GM23248 (cell line): ENCODE measurements at regions not wholly inside any gene's neighbourhood (a gene's known extent, or its start where the extent isn't known, plus 50 kb on each side); places are given as distances from the start of the nearest gene placed in this dataset.

Experiments used
- DNase-seq: peaks from one replicate; pipeline ENCODE4 v3.0.0-alpha.2; 2015
- H2AFZ ChIP-seq: fragments of 200-600 bp; sonication (generic); 2 replicates; pipeline ENCODE4 v1.6.1; 2016; ENCODE audit warnings: antibody characterized with exemption
- H3F3A ChIP-seq: fragments of 200-600 bp; sonication (generic); 2 replicates; pipeline ENCODE4 v1.6.1; 2016; ENCODE audit warnings: mild to moderate bottlenecking, antibody characterized with exemption, mixed run types; ENCODE audit not compliant: insufficient read depth
- H3K27ac ChIP-seq: fragments of 200-600 bp; sonication (generic); 2 replicates; pipeline ENCODE4 v1.5.1; 2016; ENCODE audit warnings: mild to moderate bottlenecking
- H3K27me3 ChIP-seq: fragments of 200-600 bp; sonication (generic); replicated peaks from 2 replicates; pipeline ENCODE4 v1.6.1; 2016; ENCODE audit warnings: mild to moderate bottlenecking; ENCODE audit not compliant: insufficient read depth
- H3K36me3 ChIP-seq: fragments of 200-600 bp; sonication (generic); 2 replicates; pipeline ENCODE4 v1.6.1; 2016; ENCODE audit warnings: low read depth, mild to moderate bottlenecking
- H3K4me1 ChIP-seq: fragments of 200-600 bp; sonication (generic); 2 replicates; pipeline ENCODE4 v1.6.1; 2016; ENCODE audit warnings: mild to moderate bottlenecking; ENCODE audit not compliant: insufficient read depth
- H3K4me2 ChIP-seq: fragments of 200-600 bp; sonication (generic); one replicate; pipeline ENCODE4 v1.6.1; 2016; ENCODE audit warnings: mild to moderate bottlenecking; ENCODE audit not compliant: unreplicated experiment
- H3K4me3 ChIP-seq: fragments of 200-600 bp; sonication (generic); 2 replicates; pipeline ENCODE4 v1.5.1; 2016; ENCODE audit warnings: mild to moderate bottlenecking
- H3K79me2 ChIP-seq: fragments of 200-600 bp; sonication (generic); 2 replicates; pipeline ENCODE4 v1.6.1; 2016; ENCODE audit warnings: mild to moderate bottlenecking; ENCODE audit not compliant: insufficient read depth
- H3K9ac ChIP-seq: fragments of 200-600 bp; sonication (generic); 2 replicates; pipeline ENCODE4 v1.6.1; 2016; ENCODE audit warnings: mild to moderate bottlenecking
- H3K9me2 ChIP-seq: fragments of 200-600 bp; sonication (generic); 2 replicates; pipeline ENCODE4 v1.6.1; 2016; ENCODE audit warnings: mixed run types, mild to moderate bottlenecking, moderate library complexity; ENCODE audit not compliant: insufficient read depth
- H3K9me3 ChIP-seq: fragments of 200-600 bp; sonication (generic); one replicate; pipeline ENCODE4 v1.6.1; 2017; ENCODE audit warnings: low read depth
- H4K20me1 ChIP-seq: fragments of 200-600 bp; sonication (generic); 2 replicates; pipeline ENCODE4 v1.6.0; 2016; ENCODE audit not compliant: insufficient read depth
- EZH2 ChIP-seq: fragments of 200-600 bp; sonication (generic); IDR thresholded peaks from 2 replicates; pipeline ENCODE4 v1.6.1; 2018; ENCODE audit warnings: antibody characterized with exemption, mild to moderate bottlenecking; ENCODE audit not compliant: insufficient read depth, poor library complexity, severe bottlenecking
- EZH2phosphoT487 ChIP-seq: fragments of 200-600 bp; sonication (generic); IDR thresholded peaks from 2 replicates; pipeline ENCODE4 v1.6.1; 2018; ENCODE audit warnings: antibody characterized with exemption, moderate library complexity, mild to moderate bottlenecking, low read depth; ENCODE audit not compliant: insufficient read depth
- WGBS, 2 experiments: methylation state at CpG; one replicate each; pipeline ENCODE4 v1.1.6; 2015 to 2017; ENCODE audit warnings: low lambda C conversion rate in 2 of 2, low coverage in 1 of 2; ENCODE audit errors: missing lambda C conversion rate in 2 of 2; 5-methylcytosine and 5-hydroxymethylcytosine counted together
- in situ Hi-C: fragments of 300-500 bp; cut with MboI; formaldehyde crosslinking; loops from 2 replicates; pipeline ENCODE4 v1.15.0; 2020

- H3K9me3 ChIP-seq = no peaks in the 10 kb centered on the region
- H3K27me3 ChIP-seq = no peaks in the 10 kb centered on the region
- DNase-seq = no peak
- H2AFZ ChIP-seq = no peak overlapping the region
- H4K20me1 ChIP-seq = no peaks in the 10 kb centered on the region
- no peaks in the 10 kb centered on the region; the same call in 1 of the 2 replicates for H3K9me2 ChIP-seq
- H3F3A ChIP-seq = no peaks in the 10 kb centered on the region
- in situ Hi-C loops = no loop called here
- 96 to 100% methylated on average over 1 of the region's 1 CpG for WGBS, 2 experiments
- H3K79me2 ChIP-seq = no peaks in the 10 kb centered on the region
- peaks cover 6% of the 10 kb centered on the region; the same call in 1 of the 2 replicates for H3K36me3 ChIP-seq
- H3K4me2 ChIP-seq = no peak overlapping the region
- no peaks in the 10 kb centered on the region for H3K4me1 ChIP-seq
- no peak overlapping the region for H3K27ac ChIP-seq
- no peak overlapping the region for H3K9ac ChIP-seq
- H3K4me3 ChIP-seq = no peak overlapping the region
- TF ChIP-seq EZH2 (no peak), EZH2phosphoT487 (no peak)
Observed at GRCh38 chr6:144739873-144740272, 454.7 kb downstream of the UTRN start.

GRCh38 chr6:144741659-144742058 is 456.5 kb downstream of the UTRN start:
- Histone ChIP-seq H3K4me2 (no peak overlapping the region), H4K20me1 (no peaks in the 10 kb centered on the region), H3K4me3 (no peak overlapping the region), H3K4me1 (no peaks in the 10 kb centered on the region), H3K9me3 (no peaks in the 10 kb centered on the region), H3K9me2 (no peaks in the 10 kb centered on the region; the same call in 1 of the 2 replicates), H3K79me2 (no peaks in the 10 kb centered on the region), H2AFZ (no peak overlapping the region), H3K9ac (no peak overlapping the region), H3K27me3 (no peaks in the 10 kb centered on the region), H3F3A (no peaks in the 10 kb centered on the region), H3K27ac (no peak overlapping the region), H3K36me3 (peaks cover 6% of the 10 kb centered on the region; the same call in 1 of the 2 replicates)
- in situ Hi-C loops = no loop called here
- no peak for TF ChIP-seq EZH2phosphoT487
- no peak for TF ChIP-seq EZH2
- DNase-seq = no peak
- WGBS, 2 experiments = 97 to 100% methylated on average over 3 of the region's 3 CpGs

GRCh38 chr6:144742779-144743178 is 457.6 kb downstream of the UTRN start:
- Histone ChIP-seq H3K9ac (no peak overlapping the region), H3K36me3 (peaks cover 6% of the 10 kb centered on the region; the same call in 1 of the 2 replicates), H3K4me2 (no peak overlapping the region), H3K79me2 (no peaks in the 10 kb centered on the region), H3K9me2 (no peaks in the 10 kb centered on the region; the same call in 1 of the 2 replicates), H3F3A (no peaks in the 10 kb centered on the region), H3K4me3 (no peak overlapping the region), H3K27me3 (no peaks in the 10 kb centered on the region), H3K4me1 (no peaks in the 10 kb centered on the region), H3K9me3 (no peaks in the 10 kb centered on the region), H3K27ac (no peak overlapping the region), H4K20me1 (no peaks in the 10 kb centered on the region), H2AFZ (no peak overlapping the region)
- in situ Hi-C loops = no loop called here
- 78 to 86% methylated on average over 2 of the region's 2 CpGs for WGBS, 2 experiments
- no peak for DNase-seq
- TF ChIP-seq EZH2phosphoT487 (no peak), EZH2 (no peak)

DNA sequence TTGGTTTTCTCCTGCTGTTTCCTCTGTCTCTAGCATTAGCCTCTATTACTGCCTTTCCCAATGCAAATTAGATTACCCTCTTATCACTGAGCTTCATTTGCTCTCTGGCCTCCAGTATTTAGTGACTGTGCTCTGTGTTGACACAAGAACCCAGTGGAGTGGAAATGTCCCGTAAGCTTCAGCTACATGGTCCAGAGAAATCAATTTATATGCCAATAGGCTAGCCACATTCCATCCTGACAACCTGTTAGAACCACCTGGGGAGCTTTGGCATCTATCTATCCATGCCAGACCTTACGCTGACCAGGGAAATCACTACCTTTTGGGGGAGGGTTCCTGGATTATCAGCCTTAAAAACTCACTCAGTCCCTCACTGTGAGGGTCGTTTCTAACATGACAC is 459.6 kb downstream of the UTRN start:
- in situ Hi-C loops = no loop called here
- Histone ChIP-seq H3K36me3 (peaks cover 20% of the 10 kb centered on the region; the same call in 1 of the 2 replicates), H2AFZ (no peak overlapping the region), H3K4me3 (no peak overlapping the region), H3K27ac (no peak overlapping the region), H3K79me2 (no peaks in the 10 kb centered on the region), H3K4me2 (no peak overlapping the region), H3K27me3 (no peaks in the 10 kb centered on the region), H3K4me1 (no peaks in the 10 kb centered on the region), H3K9me2 (no peaks in the 10 kb centered on the region; the same call in 1 of the 2 replicates), H3K9me3 (no peaks in the 10 kb centered on the region), H4K20me1 (no peaks in the 10 kb centered on the region), H3K9ac (no peak overlapping the region), H3F3A (no peaks in the 10 kb centered on the region)
- no peak for TF ChIP-seq EZH2
- TF ChIP-seq EZH2phosphoT487 = no peak
- 97 to 98% methylated on average over 3 of the region's 3 CpGs for WGBS, 2 experiments
- DNase-seq = no peak

DNA sequence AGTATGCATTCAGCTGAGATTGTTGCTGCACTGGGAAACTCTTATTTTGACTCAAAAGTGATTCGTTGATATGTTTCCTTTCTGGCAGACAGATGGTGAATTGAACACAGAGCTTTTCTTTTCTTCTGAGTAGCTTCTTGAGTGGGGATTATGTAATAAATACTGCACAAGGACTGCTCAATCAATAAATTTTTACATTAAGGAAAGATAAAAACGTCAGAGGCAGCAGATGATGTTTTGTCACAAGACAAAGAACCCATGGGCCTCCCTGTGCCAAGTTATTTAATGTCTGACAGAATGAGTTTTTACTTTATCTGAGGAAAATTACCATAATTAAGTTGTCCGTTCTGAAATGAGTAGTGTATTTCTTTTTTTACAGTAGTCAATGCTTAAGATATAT is 460.3 kb downstream of the UTRN start:
- no peak overlapping the region for H3K4me3 ChIP-seq
- H2AFZ ChIP-seq = no peak overlapping the region
- no peak for DNase-seq
- peaks cover 14% of the 10 kb centered on the region; the same call in 1 of the 2 replicates for H3K36me3 ChIP-seq
- H3F3A ChIP-seq = no peaks in the 10 kb centered on the region
- no peaks in the 10 kb centered on the region for H3K79me2 ChIP-seq
- TF ChIP-seq EZH2 (no peak), EZH2phosphoT487 (no peak)
- H3K27ac ChIP-seq = no peak overlapping the region
- in situ Hi-C loops = no loop called here
- no peaks in the 10 kb centered on the region for H4K20me1 ChIP-seq
- H3K9me2 ChIP-seq = no peaks in the 10 kb centered on the region; the same call in 1 of the 2 replicates
- H3K4me2 ChIP-seq = no peak overlapping the region
- H3K27me3 ChIP-seq = no peaks in the 10 kb centered on the region
- H3K9ac ChIP-seq = no peak overlapping the region
- no peaks in the 10 kb centered on the region for H3K9me3 ChIP-seq
- WGBS, 2 experiments = 62 to 67% methylated on average over 3 of the region's 3 CpGs
- no peaks in the 10 kb centered on the region for H3K4me1 ChIP-seq
